HG03175 (cell line): ENCODE measurements at regions not wholly inside any gene's neighbourhood (a gene's known extent, or its start where the extent isn't known, plus 50 kb on each side); places are given as distances from the start of the nearest gene placed in this dataset.
"Not testable (repeated sequence)": the region's sequence is repeated elsewhere in the genome, so short reads cannot be mapped to it uniquely, and the experiment has no call there.

Experiments
- ATAC-seq: cut with Tn5 transposase; IDR thresholded peaks from one replicate; pipeline ENCODE4 v1.9.1; 2021; ENCODE audit warnings: mild to moderate bottlenecking, moderate library complexity; ENCODE audit not compliant: unreplicated experiment

GRCh38 chr10:48102410-48103146 is 103.0 kb upstream of the FAM25C start:
- ATAC-seq, result not testable (repeated sequence)

GRCh38 chr10:48098854-48099253 is 99.3 kb upstream of the FAM25C start:
- ATAC-seq, result not testable (repeated sequence)

- ATAC-seq, result not testable (repeated sequence)
These were observed 91.1 kb upstream of the FAM25C start for GRCh38 chr10:48090706-48091105.

- not testable (repeated sequence) for ATAC-seq
These were observed 88.5 kb upstream of the FAM25C start for GRCh38 chr10:48088087-48088486.

- not testable (repeated sequence) for ATAC-seq
These were observed 84.9 kb upstream of the FAM25C start for GRCh38 chr10:48084446-48084845.

- ATAC-seq, result not testable (repeated sequence)
These were observed 71.6 kb upstream of the FAM25C start for GRCh38 chr10:48071228-48071627.

GRCh38 chr10:48063944-48064625 is 64.5 kb upstream of the FAM25C start:
- ATAC-seq, result peak; percentile 93

GRCh38 chr10:48055395-48055794 is 55.8 kb upstream of the FAM25C start:
- not testable (repeated sequence) for ATAC-seq
